ENCODE measurements at regions not wholly inside any gene's neighbourhood (a gene's known extent, or its start where the extent isn't known, plus 50 kb on each side); places are given as distances from the start of the nearest gene placed in this dataset.
"Not testable (repeated sequence)": the region's sequence is repeated elsewhere in the genome, so short reads cannot be mapped to it uniquely, and the experiment has no call there.

GRCh38 chr18:40258311-40258710 lies 1696.7 kb upstream of the PIK3C3 start:
- in situ Hi-C loops (cut with MboI; ENCODE audit: low pct_unique_long_range_greater_than_20kb, low sequenced_read_pairs, unreplicated experiment) = no loop called here

GRCh38 chr18:40250236-40250635 lies 1704.8 kb upstream of the PIK3C3 start:
- DNase-seq (ENCODE audit: low spot score) = no peak
- TF ChIP-seq CTCF (IDR thresholded peaks at IDR 0.05; ENCODE audit: extremely low read depth, insufficient read depth, missing control alignments) = no peak
- in situ Hi-C loops (cut with MboI; ENCODE audit: low pct_unique_long_range_greater_than_20kb, low sequenced_read_pairs, unreplicated experiment) = no loop called here

More at GRCh38 chr18:40258311-40258710, 1696.7 kb upstream of the PIK3C3 start:
- DNase-seq (ENCODE audit: low spot score) = no peak
- no peak for TF ChIP-seq CTCF (IDR thresholded peaks at IDR 0.05; ENCODE audit: extremely low read depth, insufficient read depth, missing control alignments)

- no peak for DNase-seq (ENCODE audit: low spot score)
- in situ Hi-C loops (cut with MboI; ENCODE audit: low pct_unique_long_range_greater_than_20kb, low sequenced_read_pairs, unreplicated experiment) = no loop called here
- TF ChIP-seq CTCF (IDR thresholded peaks at IDR 0.05; ENCODE audit: extremely low read depth, insufficient read depth, missing control alignments) = no peak
These were observed 1705.5 kb upstream of the PIK3C3 start for GRCh38 chr18:40249390-40250080.

- in situ Hi-C loops (cut with MboI; ENCODE audit: low pct_unique_long_range_greater_than_20kb, low sequenced_read_pairs, unreplicated experiment); DNase-seq (ENCODE audit: low spot score): not testable (repeated sequence)
These were observed 1709.4 kb upstream of the PIK3C3 start for GRCh38 chr18:40245612-40246011.

GRCh38 chr18:40243607-40244006 lies 1711.4 kb upstream of the PIK3C3 start:
- no peak for DNase-seq (ENCODE audit: low spot score)
- no peak for TF ChIP-seq CTCF (IDR thresholded peaks at IDR 0.05; ENCODE audit: extremely low read depth, insufficient read depth, missing control alignments)
- in situ Hi-C loops (cut with MboI; ENCODE audit: low pct_unique_long_range_greater_than_20kb, low sequenced_read_pairs, unreplicated experiment) = no loop called here

GRCh38 chr18:40235836-40236235 lies 1719.2 kb upstream of the PIK3C3 start:
- in situ Hi-C loops (cut with MboI; ENCODE audit: low pct_unique_long_range_greater_than_20kb, low sequenced_read_pairs, unreplicated experiment) = no loop called here
- no peak for TF ChIP-seq CTCF (IDR thresholded peaks at IDR 0.05; ENCODE audit: extremely low read depth, insufficient read depth, missing control alignments)
- DNase-seq (ENCODE audit: low spot score) = no peak

GRCh38 chr18:40235323-40235722 lies 1719.7 kb upstream of the PIK3C3 start:
- in situ Hi-C loops (cut with MboI; ENCODE audit: low pct_unique_long_range_greater_than_20kb, low sequenced_read_pairs, unreplicated experiment) = no loop called here
- no peak for TF ChIP-seq CTCF (IDR thresholded peaks at IDR 0.05; ENCODE audit: extremely low read depth, insufficient read depth, missing control alignments)
- no peak for DNase-seq (ENCODE audit: low spot score)
